ENCODE measurements at regions not wholly inside any gene's neighbourhood (a gene's known extent, or its start where the extent isn't known, plus 50 kb on each side); places are given as distances from the start of the nearest gene placed in this dataset.

DNA sequence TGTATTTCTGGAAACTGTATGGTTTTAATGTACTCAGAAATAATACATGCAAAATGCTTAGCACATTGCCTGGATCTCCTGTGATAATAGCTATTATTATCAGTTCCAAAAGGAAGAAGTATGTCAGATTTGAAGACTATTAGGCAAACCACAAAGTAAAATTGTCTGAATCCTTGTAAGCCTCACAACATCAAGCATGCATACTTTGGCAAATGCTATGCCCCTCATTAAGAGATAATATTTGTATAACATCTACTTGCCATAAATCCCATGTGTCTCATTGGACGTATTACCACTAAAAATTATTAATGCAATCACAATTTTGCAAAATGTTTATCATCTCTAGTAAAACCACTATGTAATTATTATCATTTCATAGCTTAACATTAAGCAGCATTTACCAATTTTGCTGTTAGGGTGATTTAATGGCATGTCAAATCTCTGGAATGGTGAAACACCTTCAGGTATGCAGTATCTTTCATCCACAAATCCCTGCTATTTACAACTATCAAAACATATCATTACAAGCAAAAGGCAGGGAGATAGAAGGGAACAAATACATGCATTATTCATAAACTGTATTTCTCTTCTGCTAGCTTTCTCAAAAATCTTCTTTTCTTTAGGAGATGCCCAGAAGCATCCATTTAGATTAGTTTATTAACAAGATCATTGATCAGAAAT, 974.6 kb upstream of the RAG2 start:
- TF ChIP-seq, protein P1, sequence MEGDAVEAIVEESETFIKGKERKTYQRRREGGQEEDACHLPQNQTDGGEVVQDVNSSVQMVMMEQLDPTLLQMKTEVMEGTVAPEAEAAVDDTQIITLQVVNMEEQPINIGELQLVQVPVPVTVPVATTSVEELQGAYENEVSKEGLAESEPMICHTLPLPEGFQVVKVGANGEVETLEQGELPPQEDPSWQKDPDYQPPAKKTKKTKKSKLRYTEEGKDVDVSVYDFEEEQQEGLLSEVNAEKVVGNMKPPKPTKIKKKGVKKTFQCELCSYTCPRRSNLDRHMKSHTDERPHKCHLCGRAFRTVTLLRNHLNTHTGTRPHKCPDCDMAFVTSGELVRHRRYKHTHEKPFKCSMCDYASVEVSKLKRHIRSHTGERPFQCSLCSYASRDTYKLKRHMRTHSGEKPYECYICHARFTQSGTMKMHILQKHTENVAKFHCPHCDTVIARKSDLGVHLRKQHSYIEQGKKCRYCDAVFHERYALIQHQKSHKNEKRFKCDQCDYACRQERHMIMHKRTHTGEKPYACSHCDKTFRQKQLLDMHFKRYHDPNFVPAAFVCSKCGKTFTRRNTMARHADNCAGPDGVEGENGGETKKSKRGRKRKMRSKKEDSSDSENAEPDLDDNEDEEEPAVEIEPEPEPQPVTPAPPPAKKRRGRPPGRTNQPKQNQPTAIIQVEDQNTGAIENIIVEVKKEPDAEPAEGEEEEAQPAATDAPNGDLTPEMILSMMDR (IDR thresholded peaks at IDR 0.05; ENCODE audit: borderline replicate concordance, control extremely low read depth, extremely low read depth, insufficient read depth, missing control alignments) = no peak
- no peak for DNase-seq (ENCODE audit: low spot score)
- in situ Hi-C loops (cut with MboI; ENCODE audit: low sequenced_read_pairs, unreplicated experiment) = no loop called here

DNA sequence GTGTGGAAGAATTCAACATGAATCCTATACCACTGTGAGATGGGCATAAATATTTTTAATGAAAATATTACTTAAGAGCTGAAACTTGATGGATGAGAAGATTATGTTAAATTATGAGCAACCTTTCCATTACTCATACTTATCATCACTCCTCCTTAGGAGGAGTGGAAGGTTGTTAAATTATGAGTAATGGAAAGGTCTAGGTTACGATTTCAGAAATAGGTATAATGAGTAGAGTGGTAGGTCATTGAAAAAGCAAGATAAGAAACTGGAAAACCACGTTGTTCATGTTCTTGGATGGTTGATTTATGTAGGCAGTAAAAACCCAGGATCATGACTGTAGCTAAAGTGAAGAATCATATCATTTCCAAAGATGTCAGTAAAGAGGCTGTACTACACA, 973.2 kb upstream of the RAG2 start:
- in situ Hi-C loops (cut with MboI; ENCODE audit: low sequenced_read_pairs, unreplicated experiment) = no loop called here
- DNase-seq (ENCODE audit: low spot score) = no peak
- TF ChIP-seq, protein P1 (IDR thresholded peaks at IDR 0.05; ENCODE audit: borderline replicate concordance, control extremely low read depth, extremely low read depth, insufficient read depth, missing control alignments) = no peak

DNA sequence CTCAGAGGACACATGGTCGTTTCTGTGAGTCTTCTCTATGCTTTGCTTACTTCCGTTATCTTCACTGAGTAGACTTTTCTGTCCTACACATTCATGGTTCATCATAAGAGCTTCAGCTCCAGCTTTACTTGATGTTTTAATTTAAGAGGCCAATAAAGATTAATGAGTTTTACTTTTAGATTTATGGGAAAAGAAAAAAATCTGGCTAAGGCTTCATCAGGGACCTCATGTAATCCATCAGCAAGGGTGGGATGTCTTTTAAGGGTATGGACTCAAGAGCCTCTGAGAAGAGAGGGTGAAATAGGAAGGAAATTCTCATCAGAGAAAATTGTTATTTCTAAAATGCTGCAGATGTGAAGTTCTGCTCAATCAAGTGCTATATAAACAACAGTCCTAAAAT, 963.0 kb upstream of the RAG2 start:
- no peak for DNase-seq (ENCODE audit: low spot score)
- in situ Hi-C loops (cut with MboI; ENCODE audit: low sequenced_read_pairs, unreplicated experiment) = no loop called here

DNA sequence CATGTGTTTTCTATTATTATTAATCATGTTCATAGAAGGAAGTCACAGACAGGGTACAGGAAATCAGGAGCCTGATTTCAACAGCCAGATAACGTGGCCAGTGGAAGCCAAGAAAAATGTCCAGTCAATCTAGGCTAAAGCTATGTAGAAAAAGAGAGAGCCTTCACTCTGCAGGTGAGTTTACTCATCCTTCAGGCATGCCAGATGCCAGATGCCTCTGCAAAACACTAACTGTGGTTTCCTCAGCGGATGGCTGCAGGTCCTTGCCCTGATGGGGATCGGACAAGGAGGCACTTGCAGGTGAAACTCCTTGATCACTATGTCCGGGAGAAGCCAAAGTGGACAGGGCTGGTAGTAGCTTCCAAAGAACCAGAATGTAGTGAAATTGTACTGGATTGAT, 962.3 kb upstream of the RAG2 start:
- in situ Hi-C loops (cut with MboI; ENCODE audit: low sequenced_read_pairs, unreplicated experiment) = no loop called here
- DNase-seq (ENCODE audit: low spot score) = no peak
- TF ChIP-seq, protein P1 (IDR thresholded peaks at IDR 0.05; ENCODE audit: borderline replicate concordance, control extremely low read depth, extremely low read depth, insufficient read depth, missing control alignments) = no peak

More for the DNA sequence above, 963.0 kb upstream of the RAG2 start:
- TF ChIP-seq, protein P1 (IDR thresholded peaks at IDR 0.05; ENCODE audit: borderline replicate concordance, control extremely low read depth, extremely low read depth, insufficient read depth, missing control alignments) = no peak

DNA sequence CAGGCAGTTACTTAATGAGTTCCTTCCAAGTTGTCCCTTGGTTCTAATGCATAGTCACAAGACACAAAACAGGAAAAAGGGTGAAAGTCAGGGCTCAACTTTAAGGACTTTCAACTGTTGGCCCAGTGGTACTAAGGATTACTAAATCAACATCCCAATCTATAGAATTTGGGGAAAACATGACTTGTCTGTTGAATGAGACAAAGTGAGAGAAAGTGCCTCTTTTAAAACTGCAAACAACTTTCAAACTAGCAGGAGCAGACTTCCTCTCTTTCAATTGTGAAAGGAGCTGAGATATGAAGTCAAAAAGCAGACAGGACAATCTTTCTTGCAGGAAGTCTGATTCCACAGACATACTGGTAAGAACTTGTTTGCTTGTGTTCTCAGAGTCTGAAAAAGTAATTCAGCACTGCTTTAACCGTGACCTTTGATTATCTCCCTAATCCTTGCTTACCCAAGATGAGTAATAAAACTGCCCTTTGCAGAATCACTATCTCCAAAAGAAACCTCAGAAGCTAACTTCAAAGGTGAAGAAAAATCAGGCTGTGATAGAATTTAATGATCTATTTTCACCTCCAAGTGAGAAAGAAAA, 960.7 kb upstream of the RAG2 start:
- in situ Hi-C loops (cut with MboI; ENCODE audit: low sequenced_read_pairs, unreplicated experiment) = no loop called here
- TF ChIP-seq, protein P1 (IDR thresholded peaks at IDR 0.05; ENCODE audit: borderline replicate concordance, control extremely low read depth, extremely low read depth, insufficient read depth, missing control alignments) = no peak
- no peak for DNase-seq (ENCODE audit: low spot score)

DNA sequence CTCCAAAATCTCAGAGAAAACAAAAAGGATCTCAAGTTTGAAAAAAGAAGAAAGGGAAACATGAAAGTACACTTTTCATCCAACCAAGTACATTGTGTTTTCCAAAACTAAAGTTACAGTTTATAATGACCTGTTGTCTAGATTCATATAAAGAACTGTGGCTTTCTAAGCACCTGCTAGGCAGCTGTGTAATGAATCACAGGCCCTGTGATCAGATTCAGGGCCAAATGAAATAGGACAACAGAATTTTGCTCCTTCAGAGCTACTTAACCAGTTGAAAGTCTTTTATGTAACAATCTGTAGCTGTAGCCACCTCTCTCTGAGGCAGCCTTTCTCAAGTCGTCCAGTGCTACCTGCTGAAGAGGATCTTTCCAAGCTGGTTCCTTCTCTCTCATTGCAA, 960.0 kb upstream of the RAG2 start:
- DNase-seq (ENCODE audit: low spot score) = no peak
- in situ Hi-C loops (cut with MboI; ENCODE audit: low sequenced_read_pairs, unreplicated experiment) = no loop called here
- TF ChIP-seq, protein P1 (IDR thresholded peaks at IDR 0.05; ENCODE audit: borderline replicate concordance, control extremely low read depth, extremely low read depth, insufficient read depth, missing control alignments) = no peak

Measured in GM13976 (cell line).